Tibial artery (tissue), 4 donors: ENCODE measurements at regions not wholly inside any gene's neighbourhood (a gene's known extent, or its start where the extent isn't known, plus 50 kb on each side); places are given as distances from the start of the nearest gene placed in this dataset.

Experiments used
- DNase-seq, 2 donors: peaks; one replicate each; pipeline ENCODE4 v3.0.0-alpha.2; 2019
- H3K27ac ChIP-seq, 2 donors: fragments of 200-600 bp; sonication (generic) in 1 of 2; 1 replicate in 1 of 2; 2 replicates in 1 of 2; pipeline ENCODE4 v1.5.1; 2018 to 2019; ENCODE audit warnings: mild to moderate bottlenecking in 1 of 2
- H3K27me3 ChIP-seq, 2 donors: fragments of 200-600 bp; sonication (generic) in 1 of 2; one replicate each; pipeline versions ENCODE4 v1.5.1 to v1.6.0; 2016 to 2019
- H3K36me3 ChIP-seq, 3 donors: fragments of 200-600 bp; sonication (generic) in 2 of 3; one replicate each; pipeline ENCODE4 v1.5.1; 2016 to 2019; ENCODE audit warnings: mild to moderate bottlenecking in 2 of 3
- H3K4me1 ChIP-seq, 4 donors: fragments of 200-600 bp; sonication (generic) in 2 of 4; 1 replicate in 3 of 4; 2 replicates in 1 of 4; pipeline ENCODE4 v1.5.1; 2016 to 2019
- H3K4me3 ChIP-seq, 2 donors: fragments of 200-600 bp; sonication (generic) in 1 of 2; 1 replicate in 1 of 2; 2 replicates in 1 of 2; pipeline ENCODE4 v1.5.1; 2018 to 2019; ENCODE audit warnings: mild to moderate bottlenecking in 2 of 2
- H3K9me3 ChIP-seq, 3 donors: fragments of 200-600 bp; sonication (generic) in 1 of 3; one replicate each; pipeline ENCODE4 v1.5.1; 2016 to 2019
- CTCF ChIP-seq, 2 experiments: fragments of 200-600 bp in 1 of 2; fragments of 450-650 bp in 1 of 2; IDR thresholded peaks; one replicate each; pipeline ENCODE4 v1.5.1; 2017 to 2019; ENCODE audit warnings: antibody characterized with exemption in 2 of 2, mild to moderate bottlenecking in 1 of 2, moderate library complexity in 1 of 2
- intact Hi-C: fragments of 100-400 bp; cut with DNase I; formaldehyde crosslinking; loops from one replicate; pipeline ENCODE4 v1.15.0; 2023; ENCODE audit warnings: low total_unique reads

DNA sequence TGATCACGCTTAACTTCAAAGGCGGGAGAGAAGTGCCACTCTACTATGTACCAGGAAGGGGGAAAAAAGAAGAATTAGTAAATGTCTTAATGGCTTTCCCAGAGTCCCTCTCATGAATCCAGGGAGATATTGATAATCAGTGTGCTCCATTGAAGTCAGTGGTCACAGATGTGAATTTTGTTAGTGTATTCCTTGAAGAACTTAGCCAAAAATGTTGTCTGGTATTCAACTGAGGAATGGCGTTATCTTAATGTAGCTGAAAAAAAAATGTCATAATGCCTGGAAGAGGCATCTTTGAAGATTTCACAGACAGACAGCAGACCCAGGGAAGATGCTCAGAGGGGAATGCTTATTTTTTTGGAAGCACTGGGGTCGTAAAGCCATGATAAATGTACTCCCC is 250.4 kb downstream of the WDR11 start:
- no peak for TF ChIP-seq CTCF (IDR thresholded peaks at IDR 0.05)
- no peak overlapping the region for H3K27ac ChIP-seq
- H3K9me3 ChIP-seq: no peaks in the 10 kb centered on the region
- no peak overlapping the region for H3K4me3 ChIP-seq
- no peaks in the 10 kb centered on the region for H3K27me3 ChIP-seq
- no peaks in the 10 kb centered on the region for H3K36me3 ChIP-seq
- no peak for DNase-seq
- intact Hi-C loops: no loop called here
- no peaks in the 10 kb centered on the region for H3K4me1 ChIP-seq

GRCh38 chr10:121102706-121103105 is 251.5 kb downstream of the WDR11 start:
- Histone ChIP-seq H3K4me1 (no peaks in the 10 kb centered on the region), H3K36me3 (no peaks in the 10 kb centered on the region), H3K4me3 (no peak overlapping the region), H3K27me3 (no peaks in the 10 kb centered on the region), H3K9me3 (no peaks in the 10 kb centered on the region), H3K27ac (no peak overlapping the region)
- TF ChIP-seq CTCF (IDR thresholded peaks at IDR 0.05): no peak
- DNase-seq: no peak
- intact Hi-C loops: no loop called here

GRCh38 chr10:121104476-121105111 is 253.4 kb downstream of the WDR11 start:
- no peak for TF ChIP-seq CTCF (IDR thresholded peaks at IDR 0.05)
- intact Hi-C loops: no loop called here
- no peak overlapping the region for H3K4me3 ChIP-seq
- H3K27ac ChIP-seq: no peak overlapping the region
- no peaks in the 10 kb centered on the region for H3K4me1 ChIP-seq
- H3K36me3 ChIP-seq: no peaks in the 10 kb centered on the region
- no peak for DNase-seq
- no peaks in the 10 kb centered on the region for H3K9me3 ChIP-seq
- no peaks in the 10 kb centered on the region for H3K27me3 ChIP-seq

DNA sequence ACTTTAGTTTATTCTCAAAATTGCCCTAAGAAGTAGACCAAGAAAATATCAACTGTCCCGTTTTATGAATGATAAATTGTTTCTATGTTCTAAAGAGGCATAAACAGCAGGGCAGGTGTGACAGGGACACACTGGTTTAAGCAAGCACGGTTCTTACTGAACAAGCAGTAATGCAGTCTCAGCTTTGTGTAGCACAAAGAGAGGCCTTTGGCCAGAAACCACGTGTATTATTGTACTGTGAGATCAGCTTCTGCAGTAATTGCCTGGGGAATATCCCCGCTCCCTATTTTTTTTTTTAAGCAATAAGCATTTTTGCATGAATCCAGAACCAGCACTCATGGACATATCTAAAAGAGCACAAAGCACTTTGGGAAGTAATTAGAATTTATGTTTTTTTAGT is 255.4 kb downstream of the WDR11 start:
- Histone ChIP-seq H3K4me1 (no peaks in the 10 kb centered on the region), H3K27ac (no peak overlapping the region), H3K36me3 (no peaks in the 10 kb centered on the region), H3K4me3 (no peak overlapping the region), H3K27me3 (no peaks in the 10 kb centered on the region), H3K9me3 (no peaks in the 10 kb centered on the region)
- intact Hi-C loops: no loop called here
- TF ChIP-seq CTCF (IDR thresholded peaks at IDR 0.05): no peak
- DNase-seq: no peak

DNA sequence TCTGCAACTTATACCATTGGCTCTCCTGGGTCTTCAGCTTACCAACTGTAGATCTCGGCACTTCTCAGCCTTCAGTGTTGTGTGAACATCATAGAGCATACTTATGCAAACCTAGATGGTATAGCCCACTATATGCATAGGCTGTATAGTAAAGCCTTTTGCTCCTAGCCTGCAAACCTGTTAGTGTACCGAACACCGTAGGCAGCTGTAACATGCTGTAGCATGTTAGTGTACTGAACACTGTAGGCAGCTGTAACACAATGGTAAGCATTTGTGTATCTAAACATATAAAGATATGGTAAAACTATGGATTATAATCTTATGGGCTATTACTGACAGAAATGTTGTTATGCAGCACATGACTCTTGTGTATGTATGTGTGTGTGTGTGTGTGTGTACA is 256.9 kb downstream of the WDR11 start:
- TF ChIP-seq CTCF (IDR thresholded peaks at IDR 0.05): no peak
- intact Hi-C loops: no loop called here
- Histone ChIP-seq H3K4me3 (no peak overlapping the region), H3K4me1 (no peaks in the 10 kb centered on the region), H3K27ac (no peak overlapping the region), H3K9me3 (no peaks in the 10 kb centered on the region), H3K27me3 (no peaks in the 10 kb centered on the region), H3K36me3 (no peaks in the 10 kb centered on the region)
- no peak for DNase-seq

DNA sequence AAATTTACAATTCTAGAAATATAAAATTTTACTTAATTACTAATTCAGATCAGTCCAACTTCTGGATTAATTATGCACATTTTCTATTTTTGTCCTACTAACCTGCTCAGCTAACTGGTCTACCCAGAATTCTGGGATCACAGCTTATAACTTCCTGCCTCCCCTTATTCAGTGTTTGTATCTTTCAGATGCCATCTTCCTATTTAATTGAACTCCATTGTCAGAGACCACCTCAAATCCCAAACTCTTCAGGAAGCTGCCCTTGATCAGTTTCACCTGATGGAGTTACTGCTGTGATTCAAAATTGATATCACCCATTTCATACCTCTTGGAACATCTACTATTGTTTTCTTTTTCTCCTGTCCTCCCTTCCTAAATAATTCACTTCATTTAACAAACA is 259.2 kb downstream of the WDR11 start:
- no peaks in the 10 kb centered on the region for H3K27me3 ChIP-seq
- no peak overlapping the region for H3K4me3 ChIP-seq
- H3K27ac ChIP-seq: no peak overlapping the region
- DNase-seq: no peak
- intact Hi-C loops: no loop called here
- peaks cover 0 to 3% (median 0%) of the 10 kb centered on the region in 3 donors for H3K9me3 ChIP-seq
- no peaks in the 10 kb centered on the region for H3K4me1 ChIP-seq
- H3K36me3 ChIP-seq: no peaks in the 10 kb centered on the region
- no peak for TF ChIP-seq CTCF (IDR thresholded peaks at IDR 0.05)
